A549 (cell line): ENCODE measurements at regions not wholly inside any gene's neighbourhood (a gene's known extent, or its start where the extent isn't known, plus 50 kb on each side); places are given as distances from the start of the nearest gene placed in this dataset.

Experiments used
- ATAC-seq, 2 experiments: fragments of 200-7000 bp in 1 of 2; fragments of >200 bp in 1 of 2; cut with Nextera tagmentation in 1 of 2; cut with Tn5 transposase in 1 of 2; 3 replicates each; pipeline versions ENCODE4 v1.8.0 to v1.9.1; 2018 to 2020; ENCODE audit warnings: mild to moderate bottlenecking in 1 of 2, moderate library complexity in 1 of 2
- CTCF ChIA-PET: fragments of 300-600 bp; sonication (Branson Sonifier 250); formaldehyde crosslinking; extraction: SDS; loops from one replicate; lab custom pipeline; 2021; ENCODE audit warnings: antibody characterized with exemption, inconsistent platforms; lab: Yijun Ruan, JAX
- POLR2A ChIA-PET: fragments of 350-600 bp; formaldehyde crosslinking; extraction: SDS; loops from one replicate; lab custom pipeline; 2021; ENCODE audit warnings: antibody characterized with exemption, inconsistent platforms; lab: Yijun Ruan, JAX
- DNase-seq, 2 experiments: peaks; one replicate each; pipeline versions ENCODE4 v3.0.0 to v3.0.0-alpha.2; 2011 to 2016; ENCODE audit warnings: low read depth in 1 of 2, low spot score in 1 of 2
- FAIRE-seq: peaks from 2 replicates; lab custom pipeline; 2011; peaks lifted over from hg19 to GRCh38; lab: Jason Lieb, UNC
- H3K27ac ChIP-seq, 2 experiments: fragments of >200 bp; sonication (Bioruptor Twin); formaldehyde crosslinking; 3 replicates each; pipeline ENCODE4 v1.5.1; 2016 to 2017
- H3K4me1 ChIP-seq: fragments of >200 bp; sonication (Bioruptor Twin); formaldehyde crosslinking; 3 replicates; pipeline ENCODE4 v1.6.1; 2016
- H3K4me2 ChIP-seq: fragments of >200 bp; sonication (Bioruptor Twin); formaldehyde crosslinking; 3 replicates; pipeline ENCODE4 v1.6.1; 2016
- H3K4me3 ChIP-seq: fragments of >200 bp; sonication (Bioruptor Twin); formaldehyde crosslinking; 3 replicates; pipeline ENCODE4 v1.5.1; 2016
- H3K9me3 ChIP-seq: fragments of >200 bp; sonication (Bioruptor Twin); formaldehyde crosslinking; 3 replicates; pipeline ENCODE4 v1.6.1; 2016
- ATOH8 ChIP-seq: fragments of 250-450 bp; sonication (Bioruptor Pico); IDR thresholded peaks from 2 replicates; pipeline ENCODE4 v1.5.0; 2020; ENCODE audit warnings: low read depth, mild to moderate bottlenecking, moderate library complexity
- BCL3 ChIP-seq: fragments of >200 bp; sonication (Bioruptor Twin); formaldehyde crosslinking; IDR thresholded peaks from 3 replicates; pipeline ENCODE4 v1.6.1; 2016
- CHD4 ChIP-seq: fragments of 200-600 bp; sonication (generic); IDR thresholded peaks from 2 replicates; pipeline ENCODE4 v1.6.1; 2016; ENCODE audit warnings: antibody characterized with exemption, mild to moderate bottlenecking, borderline replicate concordance
- CTCF ChIP-seq: fragments of >200 bp; sonication (Bioruptor Twin); formaldehyde crosslinking; IDR thresholded peaks from 3 replicates; pipeline ENCODE4 v1.5.1; 2016
- EHMT2 ChIP-seq: fragments of 200-600 bp; sonication (generic); IDR thresholded peaks from 2 replicates; pipeline ENCODE4 v1.6.1; 2016; ENCODE audit warnings: antibody characterized with exemption, low read depth, mild to moderate bottlenecking, moderate library complexity
- ESRRA ChIP-seq: fragments of 150-350 bp; IDR thresholded peaks from 2 replicates; pipeline ENCODE4 v1.6.1; 2014; ENCODE audit warnings: mild to moderate bottlenecking, low read length, borderline replicate concordance
- FOSB ChIP-seq: fragments of 250-450 bp; sonication (Bioruptor Pico); IDR thresholded peaks from 2 replicates; pipeline ENCODE4 v1.5.0; 2020; ENCODE audit warnings: mild to moderate bottlenecking, moderate library complexity
- HMGXB4 ChIP-seq: fragments of 250-450 bp; sonication (Bioruptor Pico); IDR thresholded peaks from 2 replicates; pipeline ENCODE4 v1.5.0; 2021; ENCODE audit warnings: mild to moderate bottlenecking, moderate library complexity, borderline replicate concordance
- HOXB5 ChIP-seq: fragments of 250-450 bp; sonication (Bioruptor Pico); IDR thresholded peaks from 2 replicates; pipeline ENCODE4 v1.5.0; 2020; ENCODE audit warnings: mild to moderate bottlenecking, moderate library complexity
- JUN ChIP-seq, 2 experiments: fragments of >200 bp; sonication (Bioruptor Twin); formaldehyde crosslinking; IDR thresholded peaks; 2 replicates in 1 of 2; 3 replicates in 1 of 2; pipeline ENCODE4 v1.6.1; 2016 to 2017
- KDM5A ChIP-seq: fragments of 200-600 bp; sonication (generic); IDR thresholded peaks from 2 replicates; pipeline ENCODE4 v1.6.1; 2016; ENCODE audit warnings: antibody characterized with exemption, mild to moderate bottlenecking
- MAFK ChIP-seq: fragments of 450-650 bp; IDR thresholded peaks from 2 replicates; pipeline ENCODE4 v1.6.1; 2014; ENCODE audit not compliant: partially characterized antibody
- NFE2L2 ChIP-seq: fragments of 150-350 bp; conservative IDR thresholded peaks from 2 replicates; pipeline ENCODE4 v1.6.1; 2014; ENCODE audit warnings: low read length
- NPAS2 ChIP-seq: fragments of 250-450 bp; sonication (Bioruptor Pico); IDR thresholded peaks from 2 replicates; pipeline ENCODE4 v1.8.0; 2022; ENCODE audit warnings: mild to moderate bottlenecking, moderate library complexity, borderline replicate concordance
- NR3C1 ChIP-seq: fragments of >200 bp; sonication (Bioruptor Twin); formaldehyde crosslinking; IDR thresholded peaks from 3 replicates; pipeline ENCODE4 v1.6.1; 2017
- REST ChIP-seq: fragments of 200-600 bp; sonication (generic); IDR thresholded peaks from 2 replicates; pipeline ENCODE4 v1.6.1; 2016; ENCODE audit warnings: antibody characterized with exemption, mild to moderate bottlenecking, moderate library complexity
- ZC3H11A ChIP-seq: fragments of 450-650 bp; IDR thresholded peaks from 2 replicates; pipeline ENCODE4 v1.6.1; 2014; ENCODE audit warnings: antibody characterized with exemption, mild to moderate bottlenecking
- ZFP36 ChIP-seq: fragments of 450-650 bp; IDR thresholded peaks from 2 replicates; pipeline ENCODE4 v1.6.1; 2014; ENCODE audit warnings: borderline replicate concordance; ENCODE audit not compliant: partially characterized antibody
- ZNF302 ChIP-seq: fragments of 250-450 bp; sonication (Bioruptor Pico); IDR thresholded peaks from 2 replicates; pipeline ENCODE4 v1.9.0; 2021; ENCODE audit warnings: inconsistent platforms, mild to moderate bottlenecking, moderate library complexity

- CTCF ChIA-PET: interaction anchor here (1.5 kb wide), 1 partner anchor 310 kb away, joined by 4 read pairs; no protein-coding TSS in a partner anchor
- H3K4me3 ChIP-seq: no peak overlapping the region
- ATAC-seq (no peak), FAIRE-seq (no peak)
- peaks cover 16% of the 10 kb centered on the region; the same call in 1 of the 3 replicates for H3K9me3 ChIP-seq
- H3K4me1 ChIP-seq: no peaks in the 10 kb centered on the region
- H3K4me2 ChIP-seq: no peak overlapping the region
- POLR2A ChIA-PET: no interaction called here
- H3K27ac ChIP-seq: peak overlapping the region in 1 of 2 experiments; percentile 18; a peak in 1 of 6 replicates
- TF ChIP-seq NFE2L2 (no peak), HOXB5 (CRISPR knock-in tag) (no peak), CHD4 (no peak), CTCF (no peak), KDM5A (no peak), MAFK (no peak), ESRRA (no peak), ZC3H11A (no peak), REST (no peak), HMGXB4 (no peak), NR3C1 (no peak), FOSB (no peak), BCL3 (no peak), ATOH8 (CRISPR knock-in tag) (no peak), ZNF302 (CRISPR knock-in tag) (no peak), ZFP36 (no peak), JUN (IDR thresholded peaks at IDR 0.05) (no peak), NPAS2 (CRISPR knock-in tag) (no peak), EHMT2 (no peak)
- TF ChIP-seq, all 56 proteins: peak for 0
- no peak for DNase-seq
These were observed 262.0 kb downstream of the PLK2 start for GRCh38 chr5:58197875-58198274.
